ENCODE measurements at regions not wholly inside any gene's neighbourhood (a gene's known extent, or its start where the extent isn't known, plus 50 kb on each side); places are given as distances from the start of the nearest gene placed in this dataset.

GRCh38 chr13:81493144-81493543 lies 1152.2 kb upstream of the SPRY2 start:
- no peak for DNase-seq (ENCODE audit: low read depth)

DNA sequence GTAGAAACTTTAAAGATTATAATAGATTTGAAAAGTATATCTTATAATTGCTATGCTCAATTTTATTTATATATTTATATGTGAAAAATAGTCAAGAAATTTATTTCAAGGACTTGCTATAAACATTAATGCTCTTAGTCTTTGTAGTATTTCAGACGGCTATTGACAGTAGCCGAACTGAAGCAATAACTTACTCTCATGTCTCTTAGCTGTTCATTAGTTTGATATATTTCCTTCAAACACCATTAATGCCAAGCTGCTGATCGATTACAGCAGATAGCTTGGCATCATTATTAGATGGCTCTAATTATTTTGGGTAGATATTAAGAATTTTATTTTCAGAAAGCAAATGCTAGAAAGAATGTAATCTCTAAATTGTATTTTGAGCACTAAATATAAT lies 1151.5 kb upstream of the SPRY2 start:
- DNase-seq (ENCODE audit: low read depth) = no peak

DNA sequence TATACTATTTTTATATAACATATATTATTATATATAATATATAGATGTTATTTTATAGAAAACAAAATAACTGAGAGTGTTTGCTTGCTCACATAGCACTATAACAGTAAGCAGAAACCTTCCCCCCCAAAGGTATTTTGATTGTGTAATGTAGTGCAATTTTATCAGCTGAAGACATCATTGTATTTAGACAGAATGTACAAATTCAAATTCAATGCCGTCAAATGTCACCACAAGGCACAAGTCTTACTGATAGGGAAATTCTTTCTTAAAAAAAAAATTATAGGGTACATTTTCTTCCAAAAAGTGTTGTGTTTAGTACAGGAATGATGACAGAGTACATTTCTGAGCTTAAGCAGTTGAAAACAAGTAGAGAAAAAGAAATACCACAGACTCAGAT lies 1147.1 kb upstream of the SPRY2 start:
- DNase-seq (ENCODE audit: low read depth) = no peak

DNA sequence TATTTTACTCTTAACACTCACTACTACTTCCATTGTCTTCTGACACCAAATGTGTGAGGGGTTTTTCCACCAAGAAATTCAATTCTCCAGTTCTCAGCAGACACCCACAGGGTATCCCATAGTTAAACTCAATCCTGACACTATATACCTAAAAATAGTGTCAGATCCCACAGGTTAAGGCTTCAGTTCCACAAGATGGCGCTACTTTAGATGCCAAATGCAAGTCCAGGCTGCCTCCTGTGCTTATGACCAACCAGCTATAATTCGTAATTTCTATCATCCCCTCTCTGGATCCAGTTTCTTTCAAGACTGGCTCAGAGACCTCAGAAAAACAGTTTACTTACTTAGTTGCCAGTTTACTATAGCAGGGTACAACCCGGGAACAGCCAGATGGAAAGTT lies 1146.2 kb upstream of the SPRY2 start:
- DNase-seq (ENCODE audit: low read depth) = no peak

GRCh38 chr13:81480634-81481033 lies 1139.7 kb upstream of the SPRY2 start:
- DNase-seq (ENCODE audit: low read depth) = no peak

DNA sequence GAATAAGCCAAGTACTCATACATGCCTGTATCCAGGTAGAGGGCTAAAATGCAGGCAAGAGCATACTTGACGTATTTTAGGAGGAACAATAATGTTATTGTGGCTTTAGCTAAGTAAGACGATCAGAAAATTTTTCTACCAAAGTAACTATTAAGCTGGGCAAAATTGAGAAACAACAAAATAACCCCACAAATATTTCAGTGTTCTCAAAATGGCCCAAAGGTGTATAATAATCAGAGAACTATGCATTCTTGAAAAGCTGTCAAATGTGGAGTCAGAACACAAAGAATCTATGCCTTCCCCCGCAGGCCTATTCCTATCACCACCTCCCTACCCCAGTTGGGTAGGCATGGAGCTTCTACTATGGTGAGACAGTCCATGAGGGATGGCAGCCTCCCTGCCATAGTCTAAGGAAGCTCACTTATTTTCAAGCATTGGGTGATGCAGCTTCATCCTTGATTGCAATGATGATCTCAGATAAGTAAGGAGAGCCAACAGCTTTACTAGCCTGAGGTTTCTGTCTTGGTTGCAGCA lies 1132.5 kb upstream of the SPRY2 start:
- no peak for DNase-seq (ENCODE audit: low read depth)

GRCh38 chr13:81458170-81458569 lies 1117.2 kb upstream of the SPRY2 start:
- DNase-seq (ENCODE audit: low read depth) = no peak

- no peak for DNase-seq (ENCODE audit: low read depth)
Measured at GRCh38 chr13:81446441-81446840, 1105.5 kb upstream of the SPRY2 start.

DNA sequence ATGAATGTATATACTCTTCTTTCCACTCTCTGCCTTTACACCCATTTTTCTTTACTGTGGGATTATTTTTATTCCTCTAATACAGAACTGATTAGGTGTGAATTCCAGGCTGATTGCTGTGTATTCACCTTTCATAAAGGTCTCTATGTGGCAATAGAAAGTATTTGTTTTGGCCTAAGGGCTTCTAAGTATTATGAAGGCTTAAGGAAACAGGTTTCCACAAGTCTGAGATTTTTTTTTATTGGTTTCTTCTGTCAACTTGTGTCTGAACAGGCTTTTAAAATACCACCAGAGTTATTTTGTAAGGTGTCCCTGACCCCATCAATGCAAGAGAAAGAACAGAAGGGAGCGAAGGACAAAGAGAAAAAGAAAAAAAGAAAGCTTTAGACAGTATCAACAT lies 1102.0 kb upstream of the SPRY2 start:
- no peak for DNase-seq (ENCODE audit: low read depth)

- no peak for DNase-seq (ENCODE audit: low read depth)
Measured at GRCh38 chr13:81425286-81425685, 1084.4 kb upstream of the SPRY2 start.

DNA sequence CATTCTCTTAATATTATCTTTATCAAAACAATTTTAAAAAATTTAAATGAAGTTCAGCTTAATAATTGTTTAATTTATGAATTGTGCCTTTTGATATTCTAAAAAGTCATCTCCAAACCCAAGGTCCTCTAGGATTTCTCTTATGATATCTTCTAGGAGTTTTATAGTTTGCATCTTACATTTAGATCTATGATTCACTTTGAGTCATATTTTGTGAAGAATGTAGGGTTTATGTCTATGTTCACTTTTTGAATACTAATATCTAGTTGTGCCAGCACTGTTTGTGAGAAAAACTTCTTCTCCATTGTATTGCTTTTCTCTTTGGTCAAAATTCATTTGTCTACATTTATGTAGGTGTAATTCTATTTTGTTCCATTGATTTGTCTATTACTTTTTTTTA lies 1068.4 kb upstream of the SPRY2 start:
- no peak for DNase-seq (ENCODE audit: low read depth)

DNA sequence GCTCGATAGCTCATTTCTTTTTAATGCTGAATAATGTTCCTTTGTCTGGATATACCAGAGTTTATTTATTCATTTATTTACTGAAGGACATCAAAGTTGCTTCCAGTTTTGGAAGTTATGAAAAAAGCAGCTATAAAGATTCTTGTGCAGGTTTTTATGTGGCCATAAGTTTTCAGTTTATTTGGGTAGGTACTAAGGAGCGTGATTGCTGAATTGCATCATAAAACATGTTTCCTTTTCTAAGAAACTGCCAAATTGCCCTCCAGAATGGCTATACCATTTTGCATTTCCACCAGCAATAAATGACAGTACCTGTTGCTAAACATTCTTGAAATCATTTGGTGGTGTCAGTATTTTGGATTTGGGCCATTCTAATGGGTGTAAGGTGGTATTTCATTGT lies 1067.7 kb upstream of the SPRY2 start:
- DNase-seq (ENCODE audit: low read depth) = no peak

DNA sequence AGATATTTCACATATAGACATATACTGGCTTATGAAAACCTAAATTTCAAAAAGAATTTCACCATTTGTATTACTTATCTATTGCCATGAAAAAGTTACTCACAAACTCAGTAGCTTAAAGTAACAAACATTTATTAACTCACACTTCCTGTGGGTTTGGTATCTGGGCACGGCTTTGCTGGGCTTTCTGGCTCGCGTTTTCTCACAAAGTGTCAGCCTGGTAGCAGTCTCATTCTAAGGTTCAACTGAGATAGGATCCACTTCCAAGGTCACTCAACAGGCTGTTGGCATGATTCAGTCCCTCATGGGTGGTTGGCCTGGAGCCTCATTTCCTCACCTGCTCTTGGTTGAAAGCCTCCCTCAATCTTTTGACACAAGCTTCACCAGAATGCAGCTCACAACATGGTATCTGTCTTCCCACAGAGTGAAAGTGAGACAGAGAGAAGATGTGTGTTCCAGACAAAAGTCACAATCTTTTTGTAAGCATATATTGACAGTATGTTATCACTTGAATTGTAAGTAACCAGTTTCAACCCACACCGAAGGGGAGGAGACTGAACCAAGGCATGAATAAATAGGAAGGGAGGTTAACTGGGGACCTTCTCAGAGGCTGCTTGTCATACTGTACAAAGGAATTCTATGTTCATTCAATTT lies 1065.8 kb upstream of the SPRY2 start:
- no peak for DNase-seq (ENCODE audit: low read depth)

- no peak for DNase-seq (ENCODE audit: low read depth)
Measured at GRCh38 chr13:81406022-81406421, 1065.1 kb upstream of the SPRY2 start.

DNA sequence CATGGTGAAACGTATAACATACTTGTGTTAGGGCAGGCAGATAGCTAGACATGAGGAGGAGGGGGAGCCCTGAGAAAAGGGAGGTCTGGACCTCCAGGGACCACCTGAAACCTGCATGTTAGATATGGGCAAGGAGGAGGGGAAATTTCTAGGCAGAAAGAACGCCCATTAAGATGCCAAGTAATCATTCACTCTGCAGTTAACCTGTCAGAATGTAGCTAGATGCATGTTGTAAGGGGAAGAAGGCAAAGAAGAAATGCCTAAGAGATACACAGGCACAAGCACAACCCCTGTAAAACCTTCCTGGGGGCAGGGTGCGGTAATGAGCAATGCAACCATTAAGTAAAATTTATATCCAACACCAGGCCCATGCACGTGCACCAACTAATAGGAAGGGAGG lies 1055.3 kb upstream of the SPRY2 start:
- DNase-seq (ENCODE audit: low read depth) = no peak

DNA sequence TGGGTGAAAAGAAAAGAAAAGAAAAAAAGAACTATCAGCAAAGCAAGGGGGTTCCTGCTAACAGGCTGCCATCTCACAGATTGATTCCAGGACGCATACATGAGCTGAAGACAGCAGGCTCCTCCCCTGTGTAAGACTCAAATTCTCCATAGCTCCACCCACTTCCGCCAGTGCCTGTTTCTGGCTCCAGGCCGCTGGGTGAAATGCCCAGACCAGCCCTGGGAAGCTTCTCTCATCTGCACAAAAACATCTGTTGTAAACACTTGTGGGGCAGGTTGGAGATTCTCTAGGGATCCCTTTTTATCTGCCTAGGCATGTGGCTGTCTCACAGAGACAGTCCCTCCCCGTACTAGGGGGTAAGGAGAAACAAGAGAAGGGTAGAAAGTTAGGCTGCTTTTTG lies 1054.4 kb upstream of the SPRY2 start:
- DNase-seq (ENCODE audit: low read depth) = no peak

GRCh38 chr13:81394640-81395039 lies 1053.7 kb upstream of the SPRY2 start:
- DNase-seq (ENCODE audit: low read depth) = no peak

DNA sequence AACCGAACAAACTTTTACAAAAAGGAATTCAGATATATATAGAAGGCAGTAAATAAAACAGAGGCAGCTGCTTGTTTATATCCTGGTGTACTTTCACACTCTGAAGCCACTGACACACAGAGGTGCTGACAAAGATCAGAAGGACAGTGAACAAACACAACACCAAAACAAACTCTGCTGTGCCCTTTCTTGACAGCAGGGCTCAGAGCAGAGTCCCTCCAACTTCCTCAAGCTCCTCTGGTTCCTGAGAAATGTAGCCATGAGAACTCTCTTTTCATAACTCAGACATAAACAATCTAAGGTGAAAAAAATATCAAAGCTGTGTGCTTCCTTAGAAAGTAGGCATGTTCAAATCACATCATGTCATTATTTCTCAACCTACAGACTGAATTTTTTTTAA lies 1052.8 kb upstream of the SPRY2 start:
- no peak for DNase-seq (ENCODE audit: low read depth)

DNA sequence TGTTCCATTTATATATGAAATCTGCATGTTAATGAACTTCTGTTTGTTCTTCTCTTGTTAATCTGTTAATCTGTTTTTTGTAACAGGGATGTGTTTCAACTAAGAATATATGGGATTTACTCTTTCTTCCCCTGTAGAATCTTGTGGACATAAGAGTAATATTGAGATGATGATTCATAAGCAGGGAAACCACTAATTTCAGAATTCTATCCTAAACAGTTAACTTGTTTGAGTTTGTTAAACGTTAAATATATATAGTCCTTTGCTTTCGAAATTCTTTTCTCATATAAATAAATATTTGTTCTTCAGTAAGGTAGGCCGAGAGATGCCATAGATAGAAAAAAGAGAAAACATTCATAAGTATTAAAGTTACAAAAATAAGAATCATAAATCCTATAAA lies 1052.2 kb upstream of the SPRY2 start:
- no peak for DNase-seq (ENCODE audit: low read depth)

- no peak for DNase-seq (ENCODE audit: low read depth)
Measured at GRCh38 chr13:81388400-81388799, 1047.5 kb upstream of the SPRY2 start.

DNA sequence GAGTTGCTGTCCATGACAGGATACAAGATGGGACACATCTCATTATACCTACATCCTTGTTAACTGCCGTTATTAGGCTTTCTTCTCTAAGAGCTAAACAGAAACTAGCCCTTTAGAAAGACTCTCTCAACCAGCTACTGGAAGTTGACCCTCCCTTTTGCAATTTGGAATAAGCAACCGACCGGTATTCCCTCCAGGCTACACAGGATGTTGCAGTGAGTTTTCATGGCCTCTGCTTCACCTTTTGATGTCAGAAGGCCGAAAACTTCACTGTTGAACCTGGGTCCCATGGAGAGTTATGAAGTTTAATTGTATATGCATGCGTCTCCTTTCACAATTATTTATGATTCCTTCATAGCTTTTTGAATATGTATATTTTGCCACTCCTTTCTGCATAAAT lies 1042.5 kb upstream of the SPRY2 start:
- no peak for DNase-seq (ENCODE audit: low read depth)

- DNase-seq (ENCODE audit: low read depth) = no peak
Measured at GRCh38 chr13:81382246-81382645, 1041.3 kb upstream of the SPRY2 start.

GRCh38 chr13:81381560-81381959 lies 1040.6 kb upstream of the SPRY2 start:
- no peak for DNase-seq (ENCODE audit: low read depth)

DNA sequence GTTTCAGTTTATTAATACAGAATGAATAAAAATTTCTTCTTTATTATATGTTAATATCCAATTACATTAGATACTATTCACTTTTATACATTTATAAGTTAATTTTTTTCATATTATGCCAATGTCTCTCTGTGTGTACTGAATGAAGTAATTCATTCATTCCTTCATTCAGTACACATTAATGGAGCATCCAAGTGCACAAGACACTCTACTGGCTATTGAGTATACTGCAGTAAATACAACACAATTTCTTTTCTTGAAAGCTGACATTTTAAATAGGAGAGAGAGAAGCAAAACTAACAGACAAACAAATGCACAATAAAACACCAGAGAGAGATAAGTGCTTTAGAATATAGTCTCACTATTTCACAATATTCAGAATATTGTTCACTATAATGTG lies 1038.3 kb upstream of the SPRY2 start:
- no peak for DNase-seq (ENCODE audit: low read depth)

DNA sequence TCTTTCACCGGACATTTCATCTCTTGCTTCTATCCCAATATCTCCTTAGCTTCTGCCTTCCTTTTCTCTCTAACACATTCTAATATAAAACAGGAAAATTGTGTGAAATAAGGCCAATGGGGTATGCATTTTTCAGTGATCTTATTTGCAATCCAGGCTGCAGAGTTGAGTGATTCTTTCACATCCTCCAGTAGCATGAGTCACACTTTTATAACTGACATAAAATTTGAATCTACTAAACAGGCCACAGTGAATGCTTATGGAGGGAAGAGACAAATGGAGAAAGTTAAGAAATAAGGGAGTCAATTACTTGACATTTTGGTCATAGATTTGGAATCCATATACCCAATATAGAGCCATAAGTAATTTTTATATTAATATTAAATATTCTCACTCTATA lies 1037.0 kb upstream of the SPRY2 start:
- DNase-seq (ENCODE audit: low read depth) = no peak
